Hippocampal formation (tissue), 2 donors: ENCODE measurements at regions not wholly inside any gene's neighbourhood (a gene's known extent, or its start where the extent isn't known, plus 50 kb on each side); places are given as distances from the start of the nearest gene placed in this dataset.
A peak's percentile ranks its signal among the peaks of the same experiment; 100 is the strongest.
"Not testable (repeated sequence)": the region's sequence is repeated elsewhere in the genome, so short reads cannot be mapped to it uniquely, and the experiment has no call there.

Source experiments
- DNase-seq, 2 donors: peaks; one replicate each; lab custom pipeline; 2025; lab: John Stamatoyannopoulos, UW

- DNase-seq: no peak
Observed at GRCh38 chr14:48417715-48418500, 742.5 kb upstream of the MDGA2 start.

DNA sequence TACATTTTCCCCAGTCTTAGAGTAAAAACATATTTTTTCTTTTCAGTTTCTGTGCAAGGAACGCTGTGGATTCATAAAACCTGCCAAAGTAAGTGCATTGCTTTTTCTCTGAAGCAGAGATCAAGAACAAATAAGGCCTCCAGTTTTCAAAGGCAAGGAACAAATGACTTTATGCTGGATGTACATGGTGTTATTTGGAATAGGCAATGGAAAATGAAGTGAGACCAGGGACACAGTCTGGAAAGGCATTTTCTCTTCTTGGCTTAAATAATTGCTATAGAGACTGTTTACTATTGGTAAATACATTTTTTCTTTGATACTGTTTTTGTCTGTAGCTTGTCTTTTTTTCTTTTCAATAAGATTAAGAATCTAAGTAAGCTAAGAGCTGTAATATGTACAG is 725.9 kb upstream of the MDGA2 start:
- no peak for DNase-seq

GRCh38 chr14:48398675-48399282 is 723.4 kb upstream of the MDGA2 start:
- peak in 1 of 2 donors; percentile 31 for DNase-seq

DNA sequence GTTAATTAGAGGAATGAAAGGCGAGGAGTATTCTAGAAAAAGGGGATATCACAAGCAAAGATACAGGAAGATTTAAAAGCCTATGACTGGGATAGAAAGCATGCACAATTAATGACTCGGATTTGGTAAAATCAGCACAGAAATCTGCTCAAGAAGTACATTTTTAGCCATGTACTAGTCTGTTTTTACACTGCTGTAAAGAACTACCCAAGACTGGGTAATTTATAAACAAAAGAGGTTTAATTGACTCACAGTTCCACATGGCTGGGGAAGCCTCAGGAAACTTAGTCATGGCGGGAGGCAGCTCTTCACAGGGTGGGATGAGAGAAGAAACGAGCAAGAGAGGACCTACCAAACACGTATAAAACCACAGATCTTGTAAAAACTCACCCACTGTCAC is 716.3 kb upstream of the MDGA2 start:
- DNase-seq: no peak

- DNase-seq: no peak
Observed at GRCh38 chr14:48390346-48390745, 714.9 kb upstream of the MDGA2 start.

DNA sequence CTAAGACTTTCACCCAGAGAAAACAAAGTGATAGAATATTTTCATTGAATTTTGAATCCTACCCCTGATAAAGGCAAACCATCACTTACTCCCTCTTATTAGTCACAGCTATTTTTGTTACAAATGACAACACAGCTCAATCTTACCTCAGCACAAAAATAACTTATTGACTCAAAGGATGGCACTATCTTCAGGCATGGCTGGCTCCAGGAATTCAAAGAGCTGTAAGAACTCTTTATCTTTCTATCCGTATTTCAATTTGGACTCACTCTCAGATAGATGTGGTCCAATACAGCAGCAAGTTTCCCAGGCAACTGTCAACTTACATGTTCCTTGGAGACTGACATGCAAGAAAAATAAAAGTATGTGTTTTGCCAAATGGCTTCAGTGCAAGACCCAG is 709.4 kb upstream of the MDGA2 start:
- no peak for DNase-seq

DNA sequence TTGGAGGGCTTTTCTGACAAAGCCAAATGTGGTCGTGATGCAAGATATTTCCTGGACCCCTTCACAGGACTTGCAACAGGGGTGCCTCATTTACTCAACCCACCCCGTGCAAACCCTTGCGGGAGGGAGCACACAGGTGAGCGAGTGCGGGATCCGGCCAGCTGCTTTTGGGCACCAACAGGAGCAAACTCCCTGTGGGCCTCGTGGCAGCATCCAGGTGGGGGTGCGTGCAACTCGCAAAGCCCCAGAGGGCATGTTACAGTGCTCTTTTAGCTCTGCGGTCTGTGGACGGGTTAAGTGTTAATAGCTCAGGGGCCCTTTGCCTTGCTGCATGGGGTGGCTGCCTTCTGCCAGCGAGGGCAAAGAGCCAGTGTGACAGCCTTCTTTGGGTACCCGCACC is 707.6 kb upstream of the MDGA2 start:
- no peak for DNase-seq

GRCh38 chr14:48378541-48378940 is 703.1 kb upstream of the MDGA2 start:
- DNase-seq: no peak

GRCh38 chr14:48373981-48374380 is 698.6 kb upstream of the MDGA2 start:
- DNase-seq: no peak

GRCh38 chr14:48350971-48351370 is 675.6 kb upstream of the MDGA2 start:
- DNase-seq: no peak

DNA sequence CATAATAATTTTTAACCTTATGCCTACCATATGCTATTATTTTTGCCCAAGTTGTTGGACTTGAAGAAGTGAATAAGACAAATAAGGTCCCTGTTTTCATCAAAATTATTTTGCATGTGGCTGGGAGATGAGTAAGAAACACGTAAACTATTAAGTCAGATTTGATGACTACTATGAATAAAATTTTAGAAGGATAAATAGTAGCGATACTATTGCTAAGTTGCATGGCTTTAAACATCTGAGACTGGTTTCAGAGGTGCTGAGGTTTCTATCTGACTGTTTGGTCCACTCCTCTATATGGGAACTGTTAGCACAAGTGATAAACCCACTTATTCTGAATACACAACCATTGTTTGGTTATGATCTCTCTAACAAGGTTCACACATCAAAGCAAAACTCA is 674.3 kb upstream of the MDGA2 start:
- DNase-seq: no peak

DNA sequence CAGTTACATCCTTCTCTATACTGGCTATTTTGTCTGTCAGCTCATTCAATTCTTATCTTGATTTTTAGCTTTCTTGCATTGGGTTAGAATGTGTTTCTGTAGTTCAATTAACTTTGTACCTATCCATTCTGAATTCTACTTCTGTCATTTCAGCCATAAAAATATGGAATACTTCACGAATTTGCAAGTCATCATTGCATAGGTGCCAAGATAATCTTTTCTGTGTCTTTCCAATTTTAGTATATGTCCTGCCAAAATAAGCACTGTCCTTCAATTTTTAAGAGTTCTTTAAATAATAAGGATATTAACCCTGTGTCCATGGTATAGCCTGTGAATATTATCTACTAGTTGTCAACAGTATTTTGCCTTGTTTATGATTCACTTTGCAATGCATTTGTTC is 665.7 kb upstream of the MDGA2 start:
- no peak for DNase-seq

- no peak for DNase-seq
Observed at GRCh38 chr14:48333221-48333920, 658.0 kb upstream of the MDGA2 start.

DNA sequence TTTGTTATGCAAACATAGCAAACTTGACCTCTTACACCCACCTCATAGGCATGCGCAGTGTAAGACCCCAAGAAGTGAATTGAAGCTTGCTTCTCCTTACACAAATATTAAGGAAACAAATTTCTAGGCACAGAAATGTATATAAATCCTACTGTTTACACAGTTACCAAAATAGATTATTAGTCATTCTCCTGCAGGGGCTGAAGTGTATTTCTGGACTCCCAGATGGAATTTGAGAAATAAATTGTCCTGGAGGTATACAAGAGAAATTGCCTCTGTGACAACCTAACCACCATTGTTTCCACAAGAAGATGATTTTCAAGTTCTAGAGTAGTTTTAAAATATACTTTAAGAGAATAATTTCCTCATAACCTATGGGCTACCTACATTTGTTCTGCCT is 656.0 kb upstream of the MDGA2 start:
- DNase-seq: no peak

GRCh38 chr14:48325486-48325885 is 650.1 kb upstream of the MDGA2 start:
- no peak for DNase-seq

- no peak for DNase-seq
Observed at GRCh38 chr14:48323665-48324064, 648.3 kb upstream of the MDGA2 start.

GRCh38 chr14:48319823-48320222 is 644.4 kb upstream of the MDGA2 start:
- DNase-seq: no peak

- no peak for DNase-seq
Observed at GRCh38 chr14:48304729-48305128, 629.3 kb upstream of the MDGA2 start.

GRCh38 chr14:48289701-48290100 is 614.3 kb upstream of the MDGA2 start:
- no peak for DNase-seq

GRCh38 chr14:48285217-48285616 is 609.8 kb upstream of the MDGA2 start:
- not testable (repeated sequence) for DNase-seq

- DNase-seq: peak in 1 of 2 donors; percentile 80
Observed at GRCh38 chr14:48275301-48275700, 599.9 kb upstream of the MDGA2 start.

GRCh38 chr14:48274826-48275225 is 599.4 kb upstream of the MDGA2 start:
- no peak for DNase-seq

DNA sequence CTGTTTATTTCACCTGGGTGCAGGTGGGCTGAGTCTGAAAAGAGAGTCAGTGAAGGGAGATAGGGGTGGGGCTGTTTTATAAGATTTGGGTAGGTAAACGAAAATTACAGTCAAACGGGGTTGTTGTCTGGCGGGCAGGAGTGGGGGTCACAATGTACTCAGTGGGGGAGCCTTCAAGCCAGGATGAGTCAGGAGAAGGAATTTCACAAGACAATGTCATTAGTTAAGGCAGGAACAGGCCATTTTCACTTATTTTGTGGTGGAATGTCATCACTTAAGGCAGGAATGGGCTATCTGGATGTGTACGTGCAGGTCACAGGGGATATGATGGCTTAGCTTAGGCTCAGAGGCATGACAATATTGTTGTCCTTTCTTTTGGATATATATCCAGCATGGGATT is 592.5 kb upstream of the MDGA2 start:
- DNase-seq: not testable (repeated sequence)
